HT-29 (cell line): ENCODE measurements at regions not wholly inside any gene's neighbourhood (a gene's known extent, or its start where the extent isn't known, plus 50 kb on each side); places are given as distances from the start of the nearest gene placed in this dataset.

ENCODE experiments used
- DNase-seq: peaks from one replicate; pipeline ENCODE4 v3.0.0-alpha.2; 2015; ENCODE audit warnings: low spot score

GRCh38 chr10:44177610-44178009 is 207.3 kb downstream of the CXCL12 start:
- no peak for DNase-seq

GRCh38 chr10:44176311-44176710 is 208.6 kb downstream of the CXCL12 start:
- no peak for DNase-seq

DNA sequence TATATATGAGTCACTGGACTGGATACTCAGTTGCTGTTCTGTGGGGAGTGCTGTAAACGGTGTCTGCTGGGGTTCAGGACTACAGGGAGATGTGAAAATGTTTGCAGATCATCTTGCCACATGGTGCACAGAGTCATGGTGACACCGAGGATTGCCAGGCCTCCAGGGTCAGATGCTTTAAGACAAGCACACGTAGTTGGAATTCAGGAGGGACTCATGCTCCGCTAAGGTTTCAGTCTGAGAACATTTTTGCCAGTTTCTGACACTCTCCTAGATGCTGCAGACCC is 211.3 kb downstream of the CXCL12 start:
- DNase-seq: no peak

- no peak for DNase-seq
These were observed 211.9 kb downstream of the CXCL12 start for GRCh38 chr10:44172883-44173607.

- no peak for DNase-seq
These were observed 213.1 kb downstream of the CXCL12 start for GRCh38 chr10:44171765-44172164.

GRCh38 chr10:44168478-44168877 is 216.4 kb downstream of the CXCL12 start:
- DNase-seq: no peak

DNA sequence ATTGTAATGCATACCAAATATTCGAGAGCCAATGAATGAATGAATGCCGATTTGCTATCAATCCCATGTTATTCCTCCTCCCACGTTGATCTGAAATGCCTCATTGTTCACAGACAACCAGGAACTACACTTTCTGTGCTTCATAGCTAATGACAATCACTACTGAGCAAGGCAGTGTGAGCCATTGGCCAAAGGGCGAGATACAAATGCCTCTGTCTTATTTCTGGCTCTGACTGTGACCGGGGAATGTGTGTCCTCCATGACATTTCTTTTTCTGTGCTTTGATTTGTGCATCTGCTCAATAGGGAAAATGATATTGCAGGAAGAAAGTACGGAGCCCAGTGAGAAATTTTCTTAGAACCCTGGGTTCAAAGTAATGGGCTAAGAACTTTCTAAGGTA is 217.1 kb downstream of the CXCL12 start:
- DNase-seq: no peak

- DNase-seq: no peak
These were observed 218.5 kb downstream of the CXCL12 start for GRCh38 chr10:44166441-44166840.

- no peak for DNase-seq
These were observed 220.5 kb downstream of the CXCL12 start for GRCh38 chr10:44164251-44164956.

DNA sequence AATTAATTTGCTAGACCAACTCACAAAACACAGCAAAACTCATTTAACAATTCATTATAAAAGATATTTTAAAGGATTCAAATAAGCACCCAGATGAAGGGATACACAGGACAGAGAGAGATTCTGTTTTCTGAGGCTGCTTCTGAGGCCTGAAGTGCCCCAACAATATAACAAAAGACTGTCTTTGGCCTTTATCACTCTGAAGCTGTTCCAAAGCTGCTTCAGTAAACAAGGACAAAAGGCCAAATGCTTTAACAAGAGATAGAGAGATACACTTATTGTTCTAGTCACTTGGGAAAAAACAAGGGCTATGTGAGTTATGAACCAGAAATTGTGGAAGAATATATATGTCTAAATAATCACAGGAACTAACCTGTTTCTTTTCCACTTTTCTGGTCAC is 223.7 kb downstream of the CXCL12 start:
- DNase-seq: no peak

DNA sequence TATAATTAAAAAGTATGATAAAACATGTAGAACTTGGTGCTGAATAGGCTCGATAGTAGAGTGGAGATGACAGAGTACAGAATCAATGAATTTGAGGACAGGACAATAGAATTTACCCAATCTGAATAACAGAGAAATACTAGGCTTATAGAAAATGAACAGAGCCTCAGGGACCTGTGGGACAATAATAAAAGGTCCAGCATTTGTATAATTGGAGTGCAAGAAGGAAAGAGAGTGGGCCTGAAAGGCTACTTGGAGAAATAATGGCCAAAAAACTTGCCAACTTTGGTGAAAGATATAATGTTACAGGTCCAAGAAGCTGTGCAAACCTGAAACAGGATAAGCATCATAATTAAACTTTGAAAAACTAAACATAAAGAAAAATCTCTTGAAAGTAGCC is 227.3 kb downstream of the CXCL12 start:
- no peak for DNase-seq

DNA sequence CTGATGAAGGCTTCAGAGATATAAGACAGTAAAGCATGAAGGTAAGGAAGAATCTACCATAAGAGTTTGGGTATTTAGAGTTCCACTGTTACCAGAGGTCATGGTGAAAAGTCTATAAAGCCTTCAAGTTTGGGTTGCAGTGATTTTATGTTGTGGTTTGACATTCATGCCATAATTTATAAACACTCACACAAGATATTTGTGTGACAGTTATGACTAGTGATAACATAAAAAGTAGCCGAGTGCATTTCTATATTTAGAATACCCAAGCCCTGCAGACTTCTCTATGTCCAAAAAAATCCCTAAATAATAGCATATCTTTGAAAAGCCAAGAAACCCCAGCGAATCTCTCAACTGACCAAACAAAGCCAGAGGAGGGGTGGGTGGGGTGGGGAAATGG is 229.9 kb downstream of the CXCL12 start:
- no peak for DNase-seq

DNA sequence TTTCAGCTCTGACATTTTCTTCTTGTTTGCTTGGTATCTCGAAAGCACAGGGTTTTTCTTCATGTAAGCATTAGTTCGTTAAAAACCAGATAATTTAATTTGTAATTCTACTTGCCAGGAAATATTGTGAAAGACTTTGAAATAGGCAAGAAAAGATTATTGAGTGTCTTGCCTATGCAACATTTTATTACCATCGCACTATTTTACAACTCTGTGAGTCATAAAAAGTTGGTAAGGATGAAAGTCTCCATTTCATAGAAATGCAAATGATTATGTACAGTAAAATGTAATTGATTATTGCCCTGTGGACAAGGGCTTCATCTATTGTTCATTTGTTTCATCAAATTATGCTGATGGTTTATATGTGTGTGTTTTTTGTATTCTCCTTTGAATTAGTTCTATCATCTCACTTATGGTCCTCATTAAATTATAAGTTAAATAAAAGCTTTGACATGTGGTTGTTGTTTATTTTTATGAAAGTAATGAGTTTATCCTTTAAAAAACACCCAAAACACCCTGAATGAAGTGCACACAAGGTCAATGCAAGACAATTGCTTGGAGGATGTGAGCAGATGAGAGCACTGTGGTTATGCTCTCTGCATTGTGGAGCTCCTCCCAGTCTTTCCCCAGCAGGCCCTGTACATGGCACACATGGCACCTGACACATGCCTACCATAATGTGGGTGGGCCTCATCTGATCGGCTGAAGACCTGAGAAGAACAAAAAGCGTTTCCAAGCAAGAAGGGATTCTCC is 230.8 kb downstream of the CXCL12 start:
- no peak for DNase-seq

- DNase-seq: no peak
These were observed 241.3 kb downstream of the CXCL12 start for GRCh38 chr10:44143556-44143955.

- DNase-seq: no peak
These were observed 252.3 kb downstream of the CXCL12 start for GRCh38 chr10:44132361-44133289.

GRCh38 chr10:44126291-44126717 is 258.6 kb downstream of the CXCL12 start:
- DNase-seq: no peak

DNA sequence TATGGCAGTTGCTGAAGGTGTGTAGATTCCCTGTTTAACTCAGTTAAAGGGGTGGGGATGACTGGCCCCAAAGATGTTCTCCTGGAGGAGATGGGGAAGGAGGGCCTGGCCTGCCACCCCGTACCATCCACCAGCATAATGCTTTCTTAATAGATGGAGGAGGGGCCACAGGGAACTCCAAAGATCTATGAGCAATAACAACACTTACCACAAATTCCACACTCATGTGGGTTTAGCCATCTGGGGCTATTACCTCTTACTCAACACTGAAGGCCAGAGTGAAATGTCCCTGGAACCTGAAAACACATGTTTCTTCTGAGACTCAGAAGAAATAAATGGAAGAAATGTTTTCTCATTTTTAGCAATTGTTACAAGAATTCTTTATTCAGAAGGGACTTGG is 259.0 kb downstream of the CXCL12 start:
- no peak for DNase-seq

- DNase-seq: no peak
These were observed 266.4 kb downstream of the CXCL12 start for GRCh38 chr10:44118500-44118899.

DNA sequence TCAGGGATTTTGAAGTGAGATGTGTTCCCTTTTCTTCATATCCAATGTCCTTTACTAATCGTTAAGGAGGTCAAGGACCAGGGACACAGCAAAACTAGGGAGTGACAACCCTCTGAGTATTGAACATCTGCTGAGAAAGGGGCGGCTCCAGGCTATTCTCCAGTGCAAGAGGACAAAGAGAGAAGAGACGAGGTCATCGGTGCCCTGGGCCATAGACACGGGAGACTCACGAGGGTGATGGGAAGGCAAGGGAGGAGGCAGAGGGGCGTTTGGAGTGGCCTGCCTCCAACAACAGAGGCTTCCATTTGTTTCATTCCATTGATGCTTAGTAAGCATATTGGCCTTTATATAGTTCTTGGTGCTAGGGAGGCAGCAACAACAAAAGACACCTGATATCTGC is 268.4 kb downstream of the CXCL12 start:
- no peak for DNase-seq

DNA sequence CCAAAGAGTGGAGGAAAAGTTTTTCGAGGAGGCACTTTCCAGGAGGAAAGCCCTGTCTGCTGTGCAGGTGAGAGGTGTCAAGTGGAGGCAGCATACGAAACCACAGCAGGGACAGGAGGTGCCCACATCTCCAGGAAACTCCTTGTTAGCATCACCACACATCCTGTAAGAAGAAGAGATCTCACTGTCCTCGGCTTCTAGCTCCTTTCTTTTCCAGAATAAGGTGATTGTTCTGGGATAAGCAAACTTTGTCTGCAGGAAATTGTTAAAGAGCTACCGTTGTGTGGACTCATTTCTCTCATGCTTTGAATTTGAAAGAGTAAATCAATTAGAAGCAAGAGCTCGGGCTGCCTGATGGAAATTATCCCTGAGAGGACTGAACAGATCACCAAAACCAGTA is 269.4 kb downstream of the CXCL12 start:
- no peak for DNase-seq

- no peak for DNase-seq
These were observed 270.5 kb downstream of the CXCL12 start for GRCh38 chr10:44114441-44114840.

DNA sequence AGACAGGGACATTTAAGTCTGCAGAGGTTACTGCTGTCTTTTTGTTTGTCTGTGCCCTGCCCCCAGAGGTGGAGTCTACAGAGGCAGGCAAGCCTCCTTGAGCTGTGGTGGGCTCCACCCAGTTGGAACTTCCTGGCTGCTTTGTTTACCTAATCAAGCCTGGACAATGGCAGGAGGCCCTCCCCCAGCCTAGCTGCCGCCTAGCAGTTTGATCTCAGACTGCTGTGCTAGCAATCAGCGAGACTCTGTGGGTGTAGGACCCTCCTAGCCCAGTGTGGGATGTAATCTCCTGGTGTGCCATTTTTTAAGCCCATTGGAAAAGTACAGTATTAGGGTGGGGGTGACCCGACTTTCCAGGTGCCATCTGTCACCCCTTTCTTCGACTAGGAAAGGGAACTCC is 272.6 kb downstream of the CXCL12 start:
- peak; percentile 40 for DNase-seq
